Left lung (tissue), 4 donors: ENCODE measurements at regions not wholly inside any gene's neighbourhood (a gene's known extent, or its start where the extent isn't known, plus 50 kb on each side); places are given as distances from the start of the nearest gene placed in this dataset.

Experiments
- ATAC-seq: fragments of 200-7000 bp; cut with Tn5 transposase; one replicate; pipeline ENCODE4 v1.9.1; 2020; ENCODE audit warnings: moderate library complexity
- DNase-seq, 4 donors: peaks; one replicate each; pipeline ENCODE4 v3.0.0-alpha.2; 2013 to 2020
- H3K27ac ChIP-seq, 2 donors: fragments of 200-600 bp; sonication (generic) in 1 of 2; one replicate each; pipeline versions ENCODE4 v1.5.0 to v1.8.0; 2020 to 2021
- H3K27me3 ChIP-seq, 2 donors: fragments of 200-600 bp; sonication (generic) in 1 of 2; one replicate each; pipeline versions ENCODE4 v1.5.0 to v1.8.0; 2020 to 2021
- H3K36me3 ChIP-seq, 2 donors: fragments of 200-600 bp; sonication (generic) in 1 of 2; one replicate each; pipeline versions ENCODE4 v1.5.0 to v1.8.0; 2020 to 2021
- H3K4me1 ChIP-seq, 2 donors: fragments of 200-600 bp; one replicate each; pipeline ENCODE4 v1.8.0; 2021
- H3K4me3 ChIP-seq, 2 donors: fragments of 200-600 bp; sonication (generic) in 1 of 2; one replicate each; pipeline versions ENCODE4 v1.5.0 to v1.8.0; 2020 to 2021; ENCODE audit warnings: mild to moderate bottlenecking in 1 of 2
- H3K9me3 ChIP-seq, 2 donors: fragments of 200-600 bp; sonication (generic) in 1 of 2; one replicate each; pipeline versions ENCODE4 v1.5.0 to v1.8.0; 2020 to 2021
- CTCF ChIP-seq, 2 donors: fragments of 200-600 bp; sonication (generic) in 1 of 2; IDR thresholded peaks; one replicate each; pipeline versions ENCODE4 v1.5.0 to v1.8.0; 2021; ENCODE audit warnings: antibody characterized with exemption in 2 of 2
- intact Hi-C, 2 donors: fragments of 100-400 bp; cut with DNase I; formaldehyde crosslinking; loops; one replicate each; pipeline versions ENCODE4 v1.11.2 to v1.14.2; 2022
- donor health status: DM: no; HTN: yes; CAD: no.
- donor health status: DM: no; HTN: no; CAD: no.

- Histone ChIP-seq H3K4me1 (peaks cover 0 to 13% of the 10 kb centered on the region in 2 donors), H3K4me3 (no peak overlapping the region), H3K27ac (no peak overlapping the region), H3K9me3 (no peaks in the 10 kb centered on the region), H3K36me3 (no peaks in the 10 kb centered on the region), H3K27me3 (no peaks in the 10 kb centered on the region)
- TF ChIP-seq CTCF (IDR thresholded peaks at IDR 0.05) = no peak
- DNase-seq (no peak), ATAC-seq (peak; percentile 55)
- intact Hi-C loops = no loop called here
Observed at GRCh38 chr3:106172780-106173179, 304.0 kb upstream of the CBLB start.

- Histone ChIP-seq H3K27ac (no peak overlapping the region), H3K4me3 (no peak overlapping the region), H3K9me3 (no peaks in the 10 kb centered on the region), H3K36me3 (no peaks in the 10 kb centered on the region), H3K27me3 (no peaks in the 10 kb centered on the region), H3K4me1 (peaks cover 0 to 13% of the 10 kb centered on the region in 2 donors)
- TF ChIP-seq CTCF (IDR thresholded peaks at IDR 0.05) = no peak
- no peak for DNase-seq
- intact Hi-C loops = no loop called here
- no peak for ATAC-seq
Observed at GRCh38 chr3:106175276-106175675, 306.5 kb upstream of the CBLB start.

GRCh38 chr3:106176734-106177133 is 307.9 kb upstream of the CBLB start:
- no peak overlapping the region for H3K4me3 ChIP-seq
- DNase-seq = no peak

GRCh38 chr3:106182950-106183511 is 314.2 kb upstream of the CBLB start:
- H3K4me1 ChIP-seq = no peaks in the 10 kb centered on the region
- ATAC-seq (no peak), DNase-seq (no peak)
- H3K9me3 ChIP-seq = no peaks in the 10 kb centered on the region
- H3K27me3 ChIP-seq = no peaks in the 10 kb centered on the region
- no peaks in the 10 kb centered on the region for H3K36me3 ChIP-seq
- no peak overlapping the region for H3K27ac ChIP-seq
- H3K4me3 ChIP-seq = no peak overlapping the region
- TF ChIP-seq CTCF (IDR thresholded peaks at IDR 0.05) = no peak
- intact Hi-C loops = no loop called here

More at GRCh38 chr3:106176734-106177133, 307.9 kb upstream of the CBLB start:
- ATAC-seq = peak; percentile 58
- no peaks in the 10 kb centered on the region for H3K36me3 ChIP-seq
- H3K27me3 ChIP-seq = no peaks in the 10 kb centered on the region
- intact Hi-C loops = no loop called here
- H3K4me1 ChIP-seq = peaks cover 0 to 13% of the 10 kb centered on the region in 2 donors
- peak overlapping the region in 1 of 2 donors; percentile 14 for H3K27ac ChIP-seq
- TF ChIP-seq CTCF (IDR thresholded peaks at IDR 0.05) = no peak
- H3K9me3 ChIP-seq = no peaks in the 10 kb centered on the region

GRCh38 chr3:106183762-106184391 is 315.1 kb upstream of the CBLB start:
- no peak overlapping the region for H3K27ac ChIP-seq
- intact Hi-C loops = no loop called here
- no peaks in the 10 kb centered on the region for H3K9me3 ChIP-seq
- peak; percentile 50 for ATAC-seq
- no peak overlapping the region for H3K4me3 ChIP-seq
- no peaks in the 10 kb centered on the region for H3K36me3 ChIP-seq
- DNase-seq = peak in 2 of 4 donors; percentile 49 to 80
- no peaks in the 10 kb centered on the region for H3K27me3 ChIP-seq
- H3K4me1 ChIP-seq = no peaks in the 10 kb centered on the region
- no peak for TF ChIP-seq CTCF (IDR thresholded peaks at IDR 0.05)
